HG02759 (cell line): ENCODE measurements at regions not wholly inside any gene's neighbourhood (a gene's known extent, or its start where the extent isn't known, plus 50 kb on each side); places are given as distances from the start of the nearest gene placed in this dataset.

Experiments
- ATAC-seq: cut with Tn5 transposase; IDR thresholded peaks from one replicate; pipeline ENCODE4 v1.9.1; 2021; ENCODE audit warnings: mild to moderate bottlenecking, moderate library complexity; ENCODE audit not compliant: unreplicated experiment

DNA sequence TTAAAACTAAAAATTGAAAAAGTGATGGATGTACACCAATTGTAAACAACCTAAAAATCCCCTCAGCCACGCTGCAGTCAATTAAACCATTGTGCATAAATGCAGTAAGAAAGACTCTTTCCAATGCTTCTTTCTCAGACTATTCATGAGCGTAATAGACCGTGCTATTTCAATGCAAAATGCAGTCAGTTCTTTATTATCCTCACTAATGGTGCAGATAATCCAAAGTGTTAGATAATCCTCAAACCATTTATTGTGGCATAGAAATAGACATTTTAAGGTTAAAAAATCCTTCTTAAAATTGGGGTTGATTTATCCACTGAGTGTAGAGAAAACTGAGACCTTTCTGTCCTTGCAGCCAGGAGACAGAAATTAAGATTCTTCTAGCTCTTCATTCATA lies 1862.8 kb downstream of the EFNA5 start:
- ATAC-seq = no peak

DNA sequence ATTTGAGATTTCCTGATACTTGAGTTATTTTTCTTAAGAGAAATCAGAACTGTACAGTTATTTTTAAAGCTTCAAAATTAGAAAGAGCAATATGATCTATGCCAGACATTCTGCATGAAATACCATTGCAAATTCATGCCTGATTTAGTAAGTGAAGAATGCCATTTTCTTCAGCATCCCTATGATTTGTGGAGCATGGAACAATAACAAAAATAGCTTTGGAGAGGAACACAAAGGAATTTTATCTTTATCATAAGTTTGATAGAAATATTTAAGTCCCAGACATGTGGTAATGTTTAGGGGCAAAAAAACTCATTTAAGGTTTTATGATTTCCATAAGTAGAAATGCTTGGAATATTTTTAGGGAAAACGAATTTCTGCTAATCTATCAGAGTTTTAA lies 1863.4 kb downstream of the EFNA5 start:
- no peak for ATAC-seq

DNA sequence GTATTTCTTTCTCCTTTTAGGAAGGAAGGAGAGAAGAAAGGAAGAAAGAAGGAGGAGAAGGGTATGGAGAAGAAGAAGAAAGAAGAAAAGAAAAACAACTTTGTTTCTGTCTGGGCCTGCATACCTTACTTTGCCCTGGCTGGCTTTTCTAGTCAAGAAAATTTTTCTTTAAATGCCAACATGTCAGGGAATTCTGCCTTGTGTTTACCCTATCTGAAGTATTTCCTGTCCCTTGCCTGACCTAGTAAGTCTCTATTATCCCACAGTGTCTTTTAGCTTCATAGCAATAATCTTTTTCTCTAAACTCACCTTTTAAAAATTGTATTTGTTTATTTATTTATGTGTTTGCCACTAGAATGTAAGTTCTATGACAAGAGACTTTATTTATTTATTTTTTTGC lies 1864.1 kb downstream of the EFNA5 start:
- no peak for ATAC-seq

DNA sequence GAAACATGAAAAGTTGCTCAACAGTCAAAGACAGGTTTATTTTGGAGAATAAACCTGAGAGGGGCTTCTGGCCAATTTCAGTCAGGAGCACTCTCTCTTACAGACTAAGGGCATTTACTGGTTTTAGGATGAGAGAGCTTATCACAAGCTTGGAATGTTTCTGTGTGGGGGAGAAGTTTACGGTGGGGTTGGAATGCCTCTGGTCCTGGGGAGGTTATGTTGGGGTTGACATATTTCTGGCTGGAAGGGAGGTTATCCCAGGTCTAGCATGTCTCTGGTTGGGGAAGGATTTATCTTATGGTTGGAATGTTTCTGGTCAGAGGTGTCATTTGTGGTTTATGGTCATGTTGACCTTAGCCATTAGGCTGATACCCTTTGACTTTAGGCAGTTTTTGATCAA lies 1867.3 kb downstream of the EFNA5 start:
- no peak for ATAC-seq

DNA sequence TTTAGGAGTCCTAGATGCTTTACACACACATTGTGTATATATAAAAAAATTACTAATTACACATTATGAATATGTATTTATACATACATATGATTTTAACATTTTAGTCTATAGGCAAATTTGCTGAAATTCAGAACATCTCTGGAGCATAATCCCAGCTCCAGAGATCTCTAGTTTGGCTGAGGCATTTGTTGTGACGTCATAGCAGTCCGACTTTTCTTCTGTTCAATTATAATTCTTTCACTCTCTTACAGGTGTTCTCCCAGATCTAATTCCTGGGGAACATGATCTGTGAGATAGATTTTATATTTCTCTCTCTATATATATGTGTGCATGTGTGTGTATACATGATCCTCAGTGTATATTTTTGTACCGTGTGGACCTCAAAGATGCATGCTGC lies 1876.2 kb downstream of the EFNA5 start:
- no peak for ATAC-seq

DNA sequence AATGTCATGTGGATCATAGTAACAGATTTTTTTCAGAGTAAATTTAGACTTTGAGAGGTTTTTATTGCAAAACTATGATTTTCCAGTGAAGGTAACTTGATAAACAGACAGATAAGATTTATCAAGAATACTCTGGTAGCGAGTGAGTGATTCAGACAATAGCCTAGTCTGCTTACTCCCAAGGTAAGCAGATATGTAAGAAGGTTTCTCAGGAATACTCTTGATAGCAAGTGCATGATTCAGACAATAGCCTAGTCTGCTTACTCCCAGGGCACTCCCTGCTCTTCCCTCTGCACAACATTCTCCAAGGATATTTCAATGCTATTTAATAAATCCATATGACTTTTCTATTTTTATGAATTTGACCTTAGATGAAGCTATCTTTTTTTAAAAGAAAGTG lies 1881.5 kb downstream of the EFNA5 start:
- ATAC-seq = no peak

DNA sequence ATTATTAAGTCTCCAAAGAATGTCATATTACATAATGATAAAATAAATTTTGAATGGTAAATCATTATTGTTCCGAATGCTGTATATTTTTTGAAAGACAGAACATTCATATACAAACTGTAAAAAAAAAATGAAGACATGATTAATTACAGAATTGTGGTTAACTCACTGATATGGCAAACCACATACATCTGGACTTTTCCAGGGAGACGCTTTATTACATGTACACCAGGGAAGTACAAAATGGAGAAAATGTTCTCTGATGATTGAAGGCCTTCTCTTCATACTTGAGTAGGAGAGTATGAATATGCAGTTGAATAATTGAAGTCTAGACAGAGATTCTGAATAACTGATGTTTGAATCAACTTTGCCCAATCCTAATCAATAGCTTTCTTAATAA lies 1886.9 kb downstream of the EFNA5 start:
- no peak for ATAC-seq

DNA sequence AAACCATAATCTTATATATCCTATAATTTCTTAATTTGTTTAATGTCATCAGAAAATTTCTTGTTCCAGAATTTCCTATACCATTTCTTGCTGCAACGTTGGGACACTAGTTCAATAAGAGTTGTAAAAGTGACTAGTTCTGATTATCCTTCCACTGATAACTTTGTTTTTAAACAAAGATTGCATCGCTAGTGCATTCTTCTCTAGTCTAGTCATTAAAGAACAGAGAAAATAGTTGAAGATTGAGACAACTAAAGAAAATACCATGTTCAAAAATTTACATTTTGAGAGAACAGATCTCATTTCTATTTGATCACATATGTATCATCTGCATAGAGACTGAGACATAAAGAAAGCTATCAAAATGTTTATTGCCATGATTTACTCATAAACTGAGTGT lies 1888.2 kb downstream of the EFNA5 start:
- ATAC-seq = no peak

DNA sequence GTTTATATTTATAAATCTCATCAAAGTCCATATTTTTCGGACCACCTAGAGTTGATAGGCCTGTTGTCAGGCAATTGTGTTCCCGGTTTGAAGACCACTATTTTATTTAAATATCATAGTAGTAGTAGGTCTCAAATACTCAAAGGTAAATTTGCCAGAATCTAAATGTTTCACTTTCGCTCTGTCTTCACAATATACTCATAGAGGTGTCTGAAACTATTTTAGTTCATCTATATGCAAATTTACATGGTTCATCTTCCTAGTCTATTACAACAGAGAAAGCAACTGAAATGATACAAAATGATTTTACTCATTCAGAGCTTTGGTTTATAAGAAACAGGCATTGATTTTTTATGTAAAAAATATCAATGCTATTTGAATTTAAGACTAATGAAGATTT lies 1897.5 kb downstream of the EFNA5 start:
- ATAC-seq = no peak

DNA sequence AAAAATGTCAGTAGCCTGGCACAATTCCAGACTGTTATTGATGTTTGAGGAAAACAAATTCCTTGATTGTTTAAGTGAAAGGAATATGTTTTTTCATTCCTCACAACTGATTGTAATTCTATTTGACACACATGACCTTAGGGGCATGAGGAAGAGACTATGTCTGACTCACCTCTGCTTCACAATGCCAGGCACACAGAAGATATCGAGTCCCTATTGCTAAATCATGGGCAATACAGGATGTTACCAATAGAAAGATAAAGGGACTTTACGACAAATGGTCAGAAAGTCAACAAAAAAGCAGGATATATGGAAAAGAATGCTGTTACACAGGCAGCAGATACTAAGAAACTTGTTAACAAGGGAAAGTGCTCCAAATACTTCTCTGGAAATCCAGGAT lies 1903.5 kb downstream of the EFNA5 start:
- ATAC-seq = no peak

DNA sequence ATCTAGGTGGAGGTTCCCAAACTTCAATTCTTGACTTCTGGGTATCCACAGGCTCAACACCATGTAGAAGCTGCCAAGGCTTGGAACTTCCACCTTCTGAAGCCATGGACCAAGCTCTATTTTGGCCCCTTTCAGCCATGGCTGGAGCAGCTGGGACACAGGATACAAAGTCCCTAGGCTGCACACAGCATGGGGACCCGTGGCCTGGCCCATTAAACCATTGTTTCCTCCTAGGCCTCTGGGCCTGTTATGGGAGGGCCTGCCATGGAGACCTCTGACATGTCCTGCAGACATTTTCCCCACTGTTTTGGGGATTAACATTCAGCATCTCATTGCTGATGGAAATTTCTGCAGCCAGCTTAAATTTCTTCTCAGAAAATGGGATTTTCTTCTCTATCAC lies 1908.0 kb downstream of the EFNA5 start:
- no peak for ATAC-seq

DNA sequence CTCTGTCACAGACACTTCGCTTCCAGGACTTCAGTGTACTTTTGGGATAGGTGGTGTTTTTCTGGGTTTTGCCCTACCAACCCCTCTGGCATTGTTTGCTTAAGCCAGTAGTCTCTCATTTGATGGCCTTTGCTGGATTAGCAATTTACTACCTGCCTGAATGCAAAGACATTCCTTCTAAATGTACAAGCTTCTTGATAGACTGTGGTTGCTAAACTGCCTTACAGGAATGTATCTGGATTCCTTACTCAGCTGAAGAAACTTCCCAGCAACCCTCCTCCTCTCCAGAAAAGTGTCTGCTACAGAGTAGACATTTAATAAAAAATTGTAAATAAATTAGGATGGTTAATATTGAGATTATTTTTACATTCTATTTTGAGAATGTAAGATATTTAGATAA lies 1916.7 kb downstream of the EFNA5 start:
- ATAC-seq = no peak

DNA sequence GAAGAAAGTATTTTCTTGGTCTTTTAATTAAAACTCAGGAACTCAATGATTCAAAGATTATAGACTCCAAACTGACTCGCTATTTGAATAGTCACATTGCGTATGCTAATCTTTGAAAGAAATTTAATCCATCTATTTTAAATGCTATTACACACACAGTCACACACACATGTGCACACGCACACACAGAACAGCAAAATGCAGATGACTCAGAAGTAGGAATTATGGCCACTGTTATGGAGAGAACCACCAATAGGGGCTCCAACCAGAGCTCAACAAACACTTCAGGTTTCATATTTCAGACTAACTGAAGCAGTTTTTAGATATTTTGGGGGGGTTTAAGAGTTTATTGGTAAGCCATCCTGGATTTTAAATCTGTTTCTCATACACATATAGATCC lies 1917.9 kb downstream of the EFNA5 start:
- ATAC-seq = no peak

DNA sequence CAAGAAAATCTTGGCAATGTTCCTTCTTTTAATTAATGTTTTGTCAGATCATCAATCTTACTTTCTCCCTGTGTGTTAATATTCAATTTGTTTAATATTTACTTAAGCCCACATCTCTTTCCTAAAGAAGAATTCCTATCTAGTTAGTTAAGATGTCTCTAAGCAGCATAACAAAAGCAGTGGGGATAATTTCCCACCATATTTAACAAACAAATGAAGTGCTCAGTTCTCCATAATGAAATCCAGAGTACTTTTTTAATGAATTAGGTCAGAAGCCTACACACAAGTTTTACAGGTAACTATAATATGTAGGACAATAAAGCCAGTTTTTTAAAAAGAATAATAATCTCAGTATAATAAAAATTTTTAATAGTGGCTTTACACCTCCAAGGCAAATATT lies 1918.8 kb downstream of the EFNA5 start:
- no peak for ATAC-seq

DNA sequence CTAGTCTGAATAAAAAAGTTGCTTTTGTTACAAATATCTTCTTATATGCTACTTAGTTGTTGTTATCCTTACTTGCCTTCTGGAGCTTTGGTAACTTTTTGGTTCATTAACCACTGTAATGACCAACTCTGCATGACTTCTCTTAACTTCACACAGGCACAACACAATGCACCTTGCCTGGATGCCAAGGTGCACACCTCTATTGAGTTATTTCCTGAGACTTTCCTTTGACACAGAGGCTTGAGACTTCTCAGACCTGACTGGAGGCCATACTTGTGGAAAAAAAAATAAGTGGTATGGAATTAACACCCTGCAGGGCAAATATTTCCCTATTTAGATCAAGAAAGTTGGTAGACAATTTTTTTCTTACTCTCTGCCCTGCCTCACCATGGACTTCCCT lies 1925.6 kb downstream of the EFNA5 start:
- no peak for ATAC-seq

DNA sequence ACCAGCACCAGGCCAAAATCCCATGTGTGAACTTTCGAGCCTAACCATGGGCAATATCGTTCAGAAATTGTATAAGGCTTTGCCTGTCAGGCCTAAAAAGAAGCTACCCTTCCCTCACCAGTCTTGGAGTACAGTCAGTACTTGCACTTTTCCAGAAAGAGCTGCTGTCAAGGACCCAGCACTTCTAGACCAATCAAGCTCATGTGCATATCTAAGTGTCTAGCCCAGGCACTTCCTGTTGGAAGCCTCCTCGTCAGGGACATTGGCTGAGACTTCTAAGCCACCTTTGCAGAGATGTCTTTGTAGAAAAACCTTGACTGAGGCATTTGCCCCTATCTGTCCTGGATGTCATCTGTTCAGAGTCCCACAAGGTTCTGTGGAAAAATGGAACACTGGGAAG lies 1930.5 kb downstream of the EFNA5 start:
- ATAC-seq = no peak

DNA sequence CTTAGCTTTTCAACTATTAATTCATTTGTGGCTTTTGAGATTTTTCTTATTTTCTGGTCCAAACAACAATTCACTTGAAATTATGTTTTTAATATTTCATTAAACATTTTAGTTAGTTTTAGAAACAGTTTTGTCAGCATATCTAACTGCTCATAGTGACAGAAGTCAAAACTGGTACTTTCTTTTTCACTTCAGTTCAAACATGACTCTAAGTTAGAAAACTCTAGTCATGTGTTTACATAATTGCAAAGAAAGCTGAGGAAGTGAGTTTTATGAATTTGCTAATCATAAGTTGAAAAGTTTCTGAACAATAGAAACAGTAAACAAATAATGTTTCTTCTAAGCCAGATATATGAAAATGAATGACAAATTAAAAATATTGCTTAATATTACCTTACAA lies 1931.0 kb downstream of the EFNA5 start:
- ATAC-seq = no peak

DNA sequence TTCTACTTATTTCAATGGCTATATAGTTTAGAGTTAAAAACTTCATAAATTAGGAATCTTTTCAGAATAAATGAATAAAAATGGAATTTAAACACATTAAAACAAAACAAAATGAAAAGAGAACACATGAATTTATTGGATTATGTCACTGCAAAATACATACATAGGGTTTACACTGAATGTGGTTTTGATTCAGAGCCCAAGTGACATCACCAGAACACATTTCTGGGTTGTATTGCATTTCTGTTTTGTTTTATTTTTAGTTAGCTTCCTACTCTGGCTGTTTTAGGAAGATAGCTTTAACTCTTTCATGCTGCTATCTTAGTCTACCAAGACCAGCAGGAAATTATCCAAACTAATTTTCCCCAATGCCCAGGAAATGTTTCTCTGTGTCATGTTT lies 1935.0 kb downstream of the EFNA5 start:
- ATAC-seq = no peak

DNA sequence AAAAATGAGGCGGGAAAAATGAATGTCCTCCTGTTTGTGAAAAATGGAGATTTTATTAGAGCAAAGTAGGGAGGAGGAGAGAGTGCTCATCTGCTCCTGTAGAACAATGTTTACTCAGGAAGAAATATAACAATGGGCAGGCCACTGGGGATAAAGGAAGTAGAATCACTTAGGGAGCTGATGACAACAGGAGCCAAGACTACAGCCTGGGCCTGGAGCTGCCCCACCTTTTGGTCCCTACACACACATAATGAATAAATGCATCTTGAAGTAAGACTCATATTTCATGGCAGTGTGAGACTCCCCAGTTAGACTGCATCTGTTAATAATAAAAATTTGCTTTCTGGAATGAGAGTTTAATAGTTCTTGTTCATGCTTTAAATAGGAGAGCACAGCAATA lies 1939.8 kb downstream of the EFNA5 start:
- no peak for ATAC-seq

DNA sequence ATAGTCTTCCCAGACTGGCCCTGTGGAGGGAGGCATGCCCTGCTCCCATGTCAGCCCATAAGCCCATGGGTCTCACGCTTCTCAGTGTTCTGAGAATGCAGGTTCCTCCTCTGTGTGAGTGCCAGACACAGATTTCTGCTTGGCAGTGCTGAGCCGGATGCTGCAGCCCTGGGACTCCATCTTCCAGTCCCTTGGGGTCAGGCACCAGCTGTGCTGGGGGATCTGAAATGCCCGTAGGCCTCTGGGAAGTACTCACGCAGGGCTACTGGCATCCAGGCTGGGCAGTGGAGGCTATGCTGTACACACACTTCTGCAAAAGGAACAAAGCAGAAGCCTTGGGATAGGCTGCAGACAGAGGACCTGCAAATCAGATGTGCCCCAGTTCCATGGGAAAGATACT lies 1944.6 kb downstream of the EFNA5 start:
- no peak for ATAC-seq

DNA sequence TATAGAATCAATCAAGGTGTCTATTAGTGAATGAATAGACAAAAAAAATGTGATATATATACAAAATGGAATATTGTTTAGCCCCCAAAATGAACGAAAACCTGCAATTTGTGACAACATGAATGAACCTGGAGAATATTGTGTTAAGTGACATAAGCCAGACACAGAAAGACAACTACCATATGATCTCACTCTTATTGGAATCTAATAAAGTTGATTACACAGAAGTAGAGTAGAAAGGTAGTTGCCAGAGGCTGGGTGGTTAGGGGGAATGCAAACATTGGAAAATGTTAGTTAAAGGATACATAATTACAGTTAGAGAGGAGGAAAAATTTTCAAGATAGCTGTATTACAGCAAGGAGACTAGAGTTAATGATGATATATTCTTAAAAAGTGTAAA lies 1962.3 kb downstream of the EFNA5 start:
- no peak for ATAC-seq

DNA sequence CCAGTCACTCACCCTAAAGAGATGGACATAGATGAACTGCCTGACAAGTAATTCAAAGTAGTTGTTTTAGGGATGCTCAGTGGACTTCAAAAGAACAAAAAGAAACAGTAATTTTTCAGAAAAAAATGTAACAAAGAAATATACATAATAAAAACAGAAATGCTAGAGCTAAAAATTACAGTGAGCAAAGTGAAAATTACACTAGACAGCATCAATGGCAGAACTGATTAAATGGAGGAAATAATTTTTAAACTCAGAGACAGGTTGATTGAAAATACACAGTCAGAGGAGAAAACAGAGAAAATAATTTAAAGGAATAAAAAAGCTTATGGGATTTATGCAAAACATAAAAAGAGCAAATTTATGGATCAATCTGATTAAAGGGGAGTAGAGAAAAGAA lies 1968.4 kb downstream of the EFNA5 start:
- no peak for ATAC-seq

DNA sequence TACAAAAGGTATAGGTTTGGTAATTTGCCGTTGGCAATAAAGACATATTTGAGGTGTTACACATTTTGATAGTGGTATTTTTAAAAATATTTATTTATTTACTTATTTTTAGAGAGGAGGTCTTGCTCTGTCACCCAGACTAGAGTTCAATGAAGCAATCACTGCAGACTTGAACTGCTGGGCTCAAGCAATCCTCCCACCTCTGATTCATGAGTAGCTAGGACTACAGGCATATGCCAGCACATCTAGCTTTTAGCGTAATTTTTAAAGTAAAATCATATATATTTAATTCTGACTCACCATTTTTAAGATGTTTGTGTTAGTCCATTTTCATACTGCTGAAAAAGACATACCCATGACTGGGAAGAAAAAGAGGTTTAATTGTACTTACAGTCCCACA lies 1974.3 kb downstream of the EFNA5 start:
- no peak for ATAC-seq

DNA sequence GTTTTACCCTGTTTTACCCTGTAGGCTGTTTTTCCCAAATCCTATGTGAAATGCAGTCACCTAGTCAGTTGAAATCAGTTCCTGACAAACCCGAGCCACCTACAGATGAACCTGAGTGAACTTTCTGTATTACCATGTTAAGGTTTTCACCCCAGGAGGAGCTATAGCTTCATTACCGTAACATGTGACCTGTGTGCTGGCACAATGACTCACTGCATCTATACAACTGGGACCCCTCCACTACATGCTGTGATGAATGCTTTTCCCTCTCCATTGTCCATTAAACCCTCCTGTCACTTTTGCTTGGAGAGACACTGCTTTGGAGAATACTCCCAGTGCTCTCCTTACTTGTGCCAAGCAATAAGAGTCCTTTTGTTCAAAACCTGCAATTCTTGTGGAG lies 1974.8 kb downstream of the EFNA5 start:
- ATAC-seq = no peak
